Sigmoid colon (tissue), 3 donors: ENCODE measurements at regions not wholly inside any gene's neighbourhood (a gene's known extent, or its start where the extent isn't known, plus 50 kb on each side); places are given as distances from the start of the nearest gene placed in this dataset.

ENCODE experiments used
- POLR2A ChIP-seq, 2 donors: fragments of 450-650 bp; IDR thresholded peaks; one replicate each; pipeline ENCODE4 v1.6.1; 2016; ENCODE audit warnings: antibody characterized with exemption in 2 of 2, mild to moderate bottlenecking in 2 of 2, moderate library complexity in 2 of 2
- TF ChIP-seq, protein P1 (sequence below), 4 experiments: fragments of 450-650 bp in 3 of 4; fragments of 200-600 bp in 1 of 4; IDR thresholded peaks; one replicate each; pipeline ENCODE4 v1.5.1; 2016 to 2019; ENCODE audit warnings: antibody characterized with exemption in 4 of 4, mild to moderate bottlenecking in 3 of 4, moderate library complexity in 2 of 4

DNA sequence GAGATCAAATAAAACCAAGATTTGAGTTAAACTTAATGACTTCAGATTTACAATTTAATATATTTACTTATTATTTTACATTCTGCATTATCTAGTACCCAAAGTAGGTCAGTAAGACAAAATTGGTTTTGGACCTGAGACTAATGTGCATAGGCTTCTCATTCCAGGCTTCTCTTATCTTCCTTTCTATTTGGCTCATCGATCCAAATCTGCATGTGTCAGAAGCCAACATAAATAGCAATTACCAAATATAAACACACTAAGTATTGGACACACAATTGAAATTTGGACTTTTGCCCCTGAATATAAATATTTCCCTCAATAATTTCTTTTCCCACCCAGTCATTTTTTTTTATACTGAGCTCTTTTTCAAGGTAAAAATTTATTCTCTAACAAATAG lies 290.6 kb upstream of the ARHGEF26 start:
- no peak for TF ChIP-seq POLR2A (IDR thresholded peaks at IDR 0.05)
- TF ChIP-seq, protein P1, sequence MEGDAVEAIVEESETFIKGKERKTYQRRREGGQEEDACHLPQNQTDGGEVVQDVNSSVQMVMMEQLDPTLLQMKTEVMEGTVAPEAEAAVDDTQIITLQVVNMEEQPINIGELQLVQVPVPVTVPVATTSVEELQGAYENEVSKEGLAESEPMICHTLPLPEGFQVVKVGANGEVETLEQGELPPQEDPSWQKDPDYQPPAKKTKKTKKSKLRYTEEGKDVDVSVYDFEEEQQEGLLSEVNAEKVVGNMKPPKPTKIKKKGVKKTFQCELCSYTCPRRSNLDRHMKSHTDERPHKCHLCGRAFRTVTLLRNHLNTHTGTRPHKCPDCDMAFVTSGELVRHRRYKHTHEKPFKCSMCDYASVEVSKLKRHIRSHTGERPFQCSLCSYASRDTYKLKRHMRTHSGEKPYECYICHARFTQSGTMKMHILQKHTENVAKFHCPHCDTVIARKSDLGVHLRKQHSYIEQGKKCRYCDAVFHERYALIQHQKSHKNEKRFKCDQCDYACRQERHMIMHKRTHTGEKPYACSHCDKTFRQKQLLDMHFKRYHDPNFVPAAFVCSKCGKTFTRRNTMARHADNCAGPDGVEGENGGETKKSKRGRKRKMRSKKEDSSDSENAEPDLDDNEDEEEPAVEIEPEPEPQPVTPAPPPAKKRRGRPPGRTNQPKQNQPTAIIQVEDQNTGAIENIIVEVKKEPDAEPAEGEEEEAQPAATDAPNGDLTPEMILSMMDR (IDR thresholded peaks at IDR 0.05) = no peak
